PC-9 (cell line): ENCODE measurements at regions not wholly inside any gene's neighbourhood (a gene's known extent, or its start where the extent isn't known, plus 50 kb on each side); places are given as distances from the start of the nearest gene placed in this dataset.

Experiments
- BruUV-seq: library from RNA; stranded (reverse); fragments of 400-500 nt; replicated peaks from 2 replicates; lab custom pipeline; 2021; lab: Mats Ljungman, UMichigan
- CTCF ChIA-PET: fragments of 300-600 bp; sonication (Branson Sonifier 250); formaldehyde crosslinking; loops from one replicate; lab custom pipeline; 2022; ENCODE audit warnings: antibody characterized with exemption; lab: Charles Lee
- POLR2A ChIA-PET: fragments of 300-600 bp; sonication (Branson Sonifier 250); formaldehyde crosslinking; loops from one replicate; lab custom pipeline; 2022; ENCODE audit warnings: antibody characterized with exemption; ENCODE audit not compliant: unreplicated experiment; lab: Charles Lee
- DNase-seq, 2 experiments: peaks; one replicate each; pipeline versions ENCODE4 v3.0.0 to v3.0.0-alpha.2; 2015 to 2022; ENCODE audit warnings: mixed read lengths in 1 of 2
- H2AFZ ChIP-seq: fragments of 200-600 bp; sonication (generic); 2 replicates; pipeline ENCODE4 v1.8.1; 2017; ENCODE audit warnings: antibody characterized with exemption
- H3F3A ChIP-seq: fragments of 200-600 bp; sonication (generic); 2 replicates; pipeline ENCODE4 v1.8.1; 2017; ENCODE audit warnings: antibody characterized with exemption, mild to moderate bottlenecking, low read depth; ENCODE audit not compliant: insufficient read depth
- H3K27ac ChIP-seq: fragments of 200-600 bp; sonication (generic); 2 replicates; pipeline ENCODE4 v1.6.1; 2016; ENCODE audit warnings: mixed run types
- H3K27me3 ChIP-seq: fragments of 200-600 bp; sonication (generic); 2 replicates; pipeline ENCODE4 v1.6.1; 2016; ENCODE audit warnings: low read depth, mixed run types; ENCODE audit not compliant: insufficient read depth
- H3K36me3 ChIP-seq: fragments of 200-600 bp; sonication (generic); 2 replicates; pipeline ENCODE4 v1.6.1; 2016; ENCODE audit warnings: low read depth, mixed run types
- H3K4me1 ChIP-seq: fragments of 200-600 bp; sonication (generic); replicated peaks from 2 replicates; pipeline ENCODE4 v1.6.1; 2016; ENCODE audit warnings: mixed run types; ENCODE audit not compliant: insufficient read depth
- H3K4me2 ChIP-seq: fragments of 200-600 bp; sonication (generic); 2 replicates; pipeline ENCODE4 v1.6.1; 2017; ENCODE audit warnings: mixed run types
- H3K4me3 ChIP-seq: fragments of 200-600 bp; sonication (generic); 2 replicates; pipeline ENCODE4 v1.6.1; 2016; ENCODE audit warnings: mixed run types
- H3K79me2 ChIP-seq: fragments of 200-600 bp; sonication (generic); 2 replicates; pipeline ENCODE4 v1.6.1; 2017; ENCODE audit warnings: low read depth, mixed run types
- H3K9me2 ChIP-seq: fragments of 200-600 bp; sonication (generic); 2 replicates; pipeline ENCODE4 v1.8.1; 2017; ENCODE audit warnings: mild to moderate bottlenecking; ENCODE audit not compliant: insufficient read depth
- H3K9me3 ChIP-seq: fragments of 200-600 bp; sonication (generic); 2 replicates; pipeline ENCODE4 v1.8.1; 2016; ENCODE audit warnings: low read depth; ENCODE audit not compliant: insufficient read depth
- H4K20me1 ChIP-seq: fragments of 200-600 bp; sonication (generic); 2 replicates; pipeline ENCODE4 v1.8.1; 2017; ENCODE audit not compliant: insufficient read depth
- EZH2 ChIP-seq: fragments of 200-600 bp; sonication (generic); IDR thresholded peaks from 2 replicates; pipeline ENCODE4 v1.8.0; 2017; ENCODE audit warnings: antibody characterized with exemption, low read depth
- intact Hi-C: fragments of 100-400 bp; cut with micrococcal nuclease; formaldehyde crosslinking; loops from one replicate; pipeline ENCODE4 v1.10.0; 2022; ENCODE audit not compliant: unreplicated experiment
- TF ChIP-seq, protein P1 (sequence below): fragments of 200-600 bp; sonication (generic); conservative IDR thresholded peaks from 2 replicates; pipeline ENCODE4 v1.6.1; 2017; ENCODE audit warnings: mixed run types, antibody characterized with exemption, mild to moderate bottlenecking, moderate library complexity

DNA sequence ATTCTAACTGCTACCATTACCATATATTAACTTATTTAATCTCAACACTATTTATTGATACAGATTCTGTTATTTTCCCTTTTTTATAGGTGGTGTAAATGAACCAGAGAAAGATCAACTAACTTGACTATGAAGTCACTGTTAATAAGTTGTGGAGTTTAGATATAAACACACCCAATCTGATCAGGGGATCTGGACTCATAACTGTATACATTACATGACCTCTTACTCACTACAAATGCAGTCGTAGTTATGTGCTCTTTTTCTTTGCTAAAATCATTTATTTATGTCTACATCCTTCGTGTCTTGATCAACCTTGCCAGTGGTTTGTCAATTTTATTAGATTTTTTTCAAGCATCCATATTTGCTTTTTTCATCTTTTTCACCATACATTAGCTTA lies 614.8 kb upstream of the FAM241A start:
- no peaks in the 10 kb centered on the region for H3K4me1 ChIP-seq
- ChIA-PET POLR2A (no interaction called here), CTCF (no interaction called here)
- TF ChIP-seq, protein P1, sequence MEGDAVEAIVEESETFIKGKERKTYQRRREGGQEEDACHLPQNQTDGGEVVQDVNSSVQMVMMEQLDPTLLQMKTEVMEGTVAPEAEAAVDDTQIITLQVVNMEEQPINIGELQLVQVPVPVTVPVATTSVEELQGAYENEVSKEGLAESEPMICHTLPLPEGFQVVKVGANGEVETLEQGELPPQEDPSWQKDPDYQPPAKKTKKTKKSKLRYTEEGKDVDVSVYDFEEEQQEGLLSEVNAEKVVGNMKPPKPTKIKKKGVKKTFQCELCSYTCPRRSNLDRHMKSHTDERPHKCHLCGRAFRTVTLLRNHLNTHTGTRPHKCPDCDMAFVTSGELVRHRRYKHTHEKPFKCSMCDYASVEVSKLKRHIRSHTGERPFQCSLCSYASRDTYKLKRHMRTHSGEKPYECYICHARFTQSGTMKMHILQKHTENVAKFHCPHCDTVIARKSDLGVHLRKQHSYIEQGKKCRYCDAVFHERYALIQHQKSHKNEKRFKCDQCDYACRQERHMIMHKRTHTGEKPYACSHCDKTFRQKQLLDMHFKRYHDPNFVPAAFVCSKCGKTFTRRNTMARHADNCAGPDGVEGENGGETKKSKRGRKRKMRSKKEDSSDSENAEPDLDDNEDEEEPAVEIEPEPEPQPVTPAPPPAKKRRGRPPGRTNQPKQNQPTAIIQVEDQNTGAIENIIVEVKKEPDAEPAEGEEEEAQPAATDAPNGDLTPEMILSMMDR, result no peak
- no peak for TF ChIP-seq EZH2
- no peaks in the 10 kb centered on the region for H3K36me3 ChIP-seq
- no peak overlapping the region for H3K4me2 ChIP-seq
- H3K27ac ChIP-seq, result no peak overlapping the region
- BruUV-seq, result no TSS peak
- no peaks in the 10 kb centered on the region for H4K20me1 ChIP-seq
- H2AFZ ChIP-seq, result no peak overlapping the region
- no peaks in the 10 kb centered on the region for H3F3A ChIP-seq
- H3K27me3 ChIP-seq, result no peaks in the 10 kb centered on the region
- intact Hi-C loops, result no loop called here
- H3K9me3 ChIP-seq, result no peaks in the 10 kb centered on the region
- H3K79me2 ChIP-seq, result no peaks in the 10 kb centered on the region
- H3K9me2 ChIP-seq, result no peaks in the 10 kb centered on the region
- DNase-seq, result no peak
- H3K4me3 ChIP-seq, result no peak overlapping the region

DNA sequence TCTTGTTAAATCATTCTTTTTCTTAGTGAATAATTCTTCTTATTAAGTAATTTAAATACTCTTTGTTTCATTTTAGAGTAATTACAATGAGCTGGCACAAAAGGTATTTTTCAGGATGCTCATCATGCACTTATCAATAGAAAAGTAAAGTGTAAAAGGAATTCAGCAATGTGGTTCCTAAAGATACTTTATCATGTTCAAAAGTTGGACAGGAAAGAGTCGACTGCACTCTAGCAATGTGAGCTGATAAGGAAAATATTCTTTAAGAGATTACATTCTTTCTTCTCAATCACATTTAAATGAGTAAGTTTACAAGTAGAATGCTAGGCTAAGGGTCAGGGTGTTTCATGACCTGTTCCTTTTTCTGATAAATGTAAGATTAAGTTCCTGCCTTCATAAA lies 609.5 kb upstream of the FAM241A start:
- no peak for DNase-seq
- BruUV-seq, result no TSS peak
- H3K79me2 ChIP-seq, result no peaks in the 10 kb centered on the region
- H3K27me3 ChIP-seq, result no peaks in the 10 kb centered on the region
- H3F3A ChIP-seq, result no peaks in the 10 kb centered on the region
- no peaks in the 10 kb centered on the region for H3K9me2 ChIP-seq
- ChIA-PET CTCF (no interaction called here), POLR2A (no interaction called here)
- no peaks in the 10 kb centered on the region for H3K36me3 ChIP-seq
- H3K4me3 ChIP-seq, result no peak overlapping the region
- H3K4me1 ChIP-seq, result no peaks in the 10 kb centered on the region
- TF ChIP-seq, protein P1, result no peak
- no peak for TF ChIP-seq EZH2
- intact Hi-C loops, result no loop called here
- no peak overlapping the region for H2AFZ ChIP-seq
- no peak overlapping the region for H3K4me2 ChIP-seq
- no peaks in the 10 kb centered on the region for H3K9me3 ChIP-seq
- no peak overlapping the region for H3K27ac ChIP-seq
- H4K20me1 ChIP-seq, result no peaks in the 10 kb centered on the region

DNA sequence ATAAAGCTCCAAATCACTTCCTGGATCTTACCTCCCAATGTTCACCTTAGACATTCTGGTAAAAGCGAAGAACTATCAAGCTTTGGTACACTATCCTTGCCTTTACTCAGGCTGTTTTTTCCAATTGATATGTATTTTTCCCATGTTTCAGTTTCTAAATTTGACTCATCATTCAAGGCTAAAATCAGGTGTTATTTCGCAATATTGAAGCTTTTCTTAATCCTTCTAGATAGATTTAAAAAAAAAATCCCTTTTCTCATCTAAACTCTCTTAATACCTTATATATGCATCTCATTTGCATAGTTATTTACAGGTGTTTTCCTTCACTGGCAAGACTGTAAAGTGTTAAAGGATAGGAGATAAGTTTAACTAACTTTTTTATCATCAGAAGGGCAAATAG lies 608.1 kb upstream of the FAM241A start:
- Histone ChIP-seq H4K20me1 (no peaks in the 10 kb centered on the region), H3K9me2 (no peaks in the 10 kb centered on the region), H3K36me3 (no peaks in the 10 kb centered on the region), H3K9me3 (no peaks in the 10 kb centered on the region), H3K27me3 (no peaks in the 10 kb centered on the region), H2AFZ (no peak overlapping the region), H3K4me3 (no peak overlapping the region), H3K4me1 (no peaks in the 10 kb centered on the region), H3K79me2 (no peaks in the 10 kb centered on the region), H3K4me2 (no peak overlapping the region), H3K27ac (no peak overlapping the region), H3F3A (no peaks in the 10 kb centered on the region)
- TF ChIP-seq, protein P1, result no peak
- TF ChIP-seq EZH2, result no peak
- intact Hi-C loops, result no loop called here
- no peak for DNase-seq
- POLR2A ChIA-PET, result no interaction called here
- CTCF ChIA-PET, result no interaction called here
- no TSS peak for BruUV-seq
